Thoracic aorta (tissue), 2 donors: ENCODE measurements at regions not wholly inside any gene's neighbourhood (a gene's known extent, or its start where the extent isn't known, plus 50 kb on each side); places are given as distances from the start of the nearest gene placed in this dataset.

Source experiments
- ATAC-seq: fragments of 150-250 bp; one replicate; pipeline ENCODE4 v1.8.0; 2017; ENCODE audit warnings: low read depth; ENCODE audit not compliant: insufficient number of reproducible peaks, low FRiP score
- DNase-seq: peaks from one replicate; pipeline ENCODE4 v3.0.0-alpha.2; 2020; ENCODE audit warnings: low spot score
- H3K27ac ChIP-seq, 2 donors: fragments of 200-600 bp; sonication (generic); 1 replicate in 1 of 2; 2 replicates in 1 of 2; pipeline ENCODE4 v1.5.1; 2016; ENCODE audit warnings: mild to moderate bottlenecking in 2 of 2, moderate library complexity in 2 of 2
- H3K27me3 ChIP-seq: fragments of 200-600 bp; sonication (generic); replicated peaks from 2 replicates; pipeline ENCODE4 v1.6.0; 2016; ENCODE audit warnings: mild to moderate bottlenecking; ENCODE audit not compliant: insufficient read depth
- H3K36me3 ChIP-seq: fragments of 200-600 bp; sonication (generic); one replicate; pipeline ENCODE4 v1.5.1; 2016
- H3K4me1 ChIP-seq, 2 donors: fragments of 200-600 bp; sonication (generic); 1 replicate in 1 of 2; 2 replicates in 1 of 2; pipeline versions ENCODE4 v1.5.1 to v1.6.0; 2016; ENCODE audit warnings: low read depth in 2 of 2, mild to moderate bottlenecking in 1 of 2; ENCODE audit not compliant: control insufficient read depth in 1 of 2
- H3K4me3 ChIP-seq: fragments of 200-600 bp; sonication (generic); 2 replicates; pipeline ENCODE4 v1.5.1; 2016; ENCODE audit warnings: mild to moderate bottlenecking
- H3K9me3 ChIP-seq: fragments of 200-600 bp; sonication (generic); 2 replicates; pipeline ENCODE4 v1.5.1; 2016
- TF ChIP-seq, protein P1 (sequence below): fragments of 200-600 bp; sonication (generic); IDR thresholded peaks from one replicate; pipeline ENCODE4 v1.5.1; 2019; ENCODE audit warnings: antibody characterized with exemption

DNA sequence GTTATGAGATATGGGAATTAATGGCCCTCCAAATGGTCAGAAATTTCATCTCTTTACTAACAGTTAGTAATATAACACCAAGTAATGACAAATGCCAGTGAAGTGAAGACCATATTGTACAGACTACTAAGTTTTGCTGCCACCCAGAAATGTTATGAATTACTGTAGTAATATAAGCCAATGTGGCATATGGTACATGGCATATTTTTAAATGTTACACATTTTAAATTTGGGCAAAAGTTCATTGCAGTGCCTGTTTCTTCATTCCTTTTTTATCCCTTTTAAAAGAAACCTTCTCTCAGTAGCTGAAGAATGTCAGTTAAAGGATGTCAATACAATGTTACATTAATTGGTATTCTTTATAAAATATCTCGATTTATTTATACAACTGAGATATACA lies 626.5 kb upstream of the SLC8A1 start:
- no peak for DNase-seq
- TF ChIP-seq, protein P1, sequence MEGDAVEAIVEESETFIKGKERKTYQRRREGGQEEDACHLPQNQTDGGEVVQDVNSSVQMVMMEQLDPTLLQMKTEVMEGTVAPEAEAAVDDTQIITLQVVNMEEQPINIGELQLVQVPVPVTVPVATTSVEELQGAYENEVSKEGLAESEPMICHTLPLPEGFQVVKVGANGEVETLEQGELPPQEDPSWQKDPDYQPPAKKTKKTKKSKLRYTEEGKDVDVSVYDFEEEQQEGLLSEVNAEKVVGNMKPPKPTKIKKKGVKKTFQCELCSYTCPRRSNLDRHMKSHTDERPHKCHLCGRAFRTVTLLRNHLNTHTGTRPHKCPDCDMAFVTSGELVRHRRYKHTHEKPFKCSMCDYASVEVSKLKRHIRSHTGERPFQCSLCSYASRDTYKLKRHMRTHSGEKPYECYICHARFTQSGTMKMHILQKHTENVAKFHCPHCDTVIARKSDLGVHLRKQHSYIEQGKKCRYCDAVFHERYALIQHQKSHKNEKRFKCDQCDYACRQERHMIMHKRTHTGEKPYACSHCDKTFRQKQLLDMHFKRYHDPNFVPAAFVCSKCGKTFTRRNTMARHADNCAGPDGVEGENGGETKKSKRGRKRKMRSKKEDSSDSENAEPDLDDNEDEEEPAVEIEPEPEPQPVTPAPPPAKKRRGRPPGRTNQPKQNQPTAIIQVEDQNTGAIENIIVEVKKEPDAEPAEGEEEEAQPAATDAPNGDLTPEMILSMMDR: no peak
- Histone ChIP-seq H3K9me3 (no peaks in the 10 kb centered on the region), H3K27me3 (no peaks in the 10 kb centered on the region), H3K36me3 (no peaks in the 10 kb centered on the region), H3K4me1 (no peaks in the 10 kb centered on the region), H3K4me3 (no peak overlapping the region), H3K27ac (no peak overlapping the region)
- ATAC-seq: no peak

DNA sequence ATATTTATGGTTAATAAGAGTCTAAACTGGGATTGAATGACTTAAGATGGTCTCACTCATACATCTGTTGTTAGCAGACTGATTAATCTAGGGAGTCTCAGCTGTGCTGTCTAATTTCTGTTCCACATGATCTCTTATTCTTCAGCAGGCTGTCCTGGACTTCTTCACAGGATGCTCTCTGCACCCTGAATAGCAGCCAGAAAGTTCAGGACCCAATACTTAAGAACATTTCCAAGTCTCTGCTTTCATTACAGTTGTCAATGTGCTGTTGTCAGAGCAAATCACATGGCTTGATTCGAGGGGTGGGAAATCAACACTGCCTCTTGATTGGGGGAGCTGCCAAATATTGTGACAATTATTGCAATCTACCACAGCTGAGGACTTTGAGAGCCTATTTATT lies 627.1 kb upstream of the SLC8A1 start:
- Histone ChIP-seq H3K9me3 (no peaks in the 10 kb centered on the region), H3K4me1 (no peaks in the 10 kb centered on the region), H3K36me3 (no peaks in the 10 kb centered on the region), H3K27ac (no peak overlapping the region), H3K4me3 (no peak overlapping the region), H3K27me3 (no peaks in the 10 kb centered on the region)
- no peak for DNase-seq
- TF ChIP-seq, protein P1: no peak
- ATAC-seq: no peak

DNA sequence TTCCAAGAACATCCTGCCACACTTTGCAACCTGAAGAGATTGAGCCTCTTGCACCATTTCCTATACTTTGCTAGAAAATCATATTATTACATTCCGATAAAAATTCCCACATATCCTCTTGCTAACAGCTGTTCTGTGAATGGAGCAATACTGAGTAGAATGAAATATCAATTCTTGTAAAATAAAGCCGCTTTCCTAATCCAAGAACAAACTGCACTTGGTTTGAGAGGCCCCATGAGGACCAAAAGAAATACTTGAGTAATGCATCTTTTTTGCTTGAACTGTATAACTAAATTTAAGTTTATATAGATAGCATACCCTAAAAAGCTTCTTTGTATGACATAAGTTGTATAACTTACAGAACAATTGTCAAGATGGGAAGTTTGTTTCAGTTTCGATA lies 632.4 kb upstream of the SLC8A1 start:
- Histone ChIP-seq H3K4me3 (no peak overlapping the region), H3K4me1 (no peaks in the 10 kb centered on the region), H3K27ac (no peak overlapping the region), H3K9me3 (no peaks in the 10 kb centered on the region), H3K27me3 (no peaks in the 10 kb centered on the region), H3K36me3 (no peaks in the 10 kb centered on the region)
- ATAC-seq (no peak), DNase-seq (no peak)
- TF ChIP-seq, protein P1: no peak

DNA sequence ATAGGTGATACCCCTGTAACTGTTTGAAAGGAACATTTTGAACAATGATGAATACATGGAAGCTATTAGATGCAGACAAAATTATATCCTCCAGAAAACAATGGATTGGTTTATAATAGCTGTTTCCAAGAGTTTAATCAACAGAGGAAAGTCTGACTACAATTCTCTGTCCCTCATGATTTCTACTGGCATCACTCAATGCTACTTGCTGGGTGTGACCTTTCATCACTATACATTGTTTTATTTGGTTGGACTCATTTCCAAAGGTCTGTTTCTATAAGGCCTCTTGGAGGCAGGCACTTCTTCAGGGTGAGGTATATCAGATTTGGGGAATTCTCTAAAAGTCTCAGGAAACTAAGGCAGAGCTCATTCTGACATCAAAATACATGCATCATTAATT lies 636.1 kb upstream of the SLC8A1 start:
- no peaks in the 10 kb centered on the region for H3K27me3 ChIP-seq
- no peaks in the 10 kb centered on the region for H3K36me3 ChIP-seq
- no peaks in the 10 kb centered on the region for H3K9me3 ChIP-seq
- no peaks in the 10 kb centered on the region for H3K4me1 ChIP-seq
- no peak overlapping the region for H3K27ac ChIP-seq
- no peak for DNase-seq
- ATAC-seq: no peak
- H3K4me3 ChIP-seq: no peak overlapping the region
- TF ChIP-seq, protein P1: no peak

DNA sequence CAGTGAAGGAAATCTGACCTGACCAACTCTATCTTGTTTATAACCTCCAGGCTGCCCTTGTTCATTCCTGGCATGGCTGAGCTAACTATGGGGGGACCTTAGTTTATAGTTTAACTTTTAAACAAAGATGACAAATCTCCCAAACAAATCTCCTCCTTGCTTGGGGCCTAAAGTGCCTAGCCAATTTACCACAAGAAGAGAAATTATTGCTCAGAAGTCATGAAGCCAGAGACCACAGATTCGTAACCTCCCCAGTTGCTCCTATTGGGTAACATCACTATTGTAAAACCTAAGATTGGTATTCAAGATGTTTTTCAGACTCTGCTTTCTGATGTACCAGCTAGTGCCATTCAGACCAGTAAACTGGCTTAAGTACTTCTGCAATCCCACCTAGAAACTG lies 649.4 kb upstream of the SLC8A1 start:
- TF ChIP-seq, protein P1: no peak
- Histone ChIP-seq H3K27me3 (no peaks in the 10 kb centered on the region), H3K27ac (no peak overlapping the region), H3K4me1 (no peaks in the 10 kb centered on the region), H3K4me3 (no peak overlapping the region), H3K36me3 (no peaks in the 10 kb centered on the region), H3K9me3 (no peaks in the 10 kb centered on the region)
- DNase-seq (no peak), ATAC-seq (no peak)
